H7 (cell line): ENCODE measurements at regions not wholly inside any gene's neighbourhood (a gene's known extent, or its start where the extent isn't known, plus 50 kb on each side); places are given as distances from the start of the nearest gene placed in this dataset.

ENCODE experiments used
- DNase-seq: peaks from one replicate; pipeline ENCODE4 v3.0.0; 2012
- H3K27me3 ChIP-seq: 2 replicates; pipeline ENCODE4 v1.6.0; 2011; ENCODE audit warnings: mild to moderate bottlenecking, low read length; ENCODE audit not compliant: control insufficient read depth, insufficient read depth
- H3K36me3 ChIP-seq: replicated peaks from 2 replicates; pipeline ENCODE4 v1.5.1; 2011; ENCODE audit warnings: low read length; ENCODE audit not compliant: control insufficient read depth, insufficient read depth
- H3K4me3 ChIP-seq: 2 replicates; pipeline ENCODE4 v1.5.1; 2011; ENCODE audit warnings: low read depth, mild to moderate bottlenecking, control low read depth, low read length, moderate library complexity; ENCODE audit not compliant: insufficient read depth

DNA sequence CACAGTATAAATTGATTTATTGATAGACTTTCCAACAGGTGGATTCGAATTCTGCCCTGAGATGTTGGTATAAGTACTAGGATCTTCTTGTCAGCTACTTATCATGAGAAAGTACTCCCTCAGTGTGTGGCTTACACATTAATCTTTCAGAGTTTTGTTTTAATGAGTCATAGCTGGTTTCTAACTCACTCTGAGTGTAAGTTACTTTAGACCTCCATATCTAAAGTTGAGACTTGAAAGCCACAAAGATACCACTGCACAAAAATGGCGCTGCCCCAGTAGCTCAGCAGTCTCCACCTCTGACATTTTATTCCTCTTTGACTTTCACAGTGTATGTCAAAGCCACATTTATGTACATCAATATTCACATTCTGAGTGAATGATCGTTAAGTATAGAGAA is 318.5 kb downstream of the ARAP2 start:
- no peaks in the 10 kb centered on the region for H3K36me3 ChIP-seq
- H3K27me3 ChIP-seq: no peaks in the 10 kb centered on the region
- DNase-seq: no peak
- H3K4me3 ChIP-seq: no peak overlapping the region

GRCh38 chr4:35926788-35927187 is 317.5 kb downstream of the ARAP2 start:
- H3K36me3 ChIP-seq: no peaks in the 10 kb centered on the region
- H3K4me3 ChIP-seq: no peak overlapping the region
- no peaks in the 10 kb centered on the region for H3K27me3 ChIP-seq
- DNase-seq: no peak

DNA sequence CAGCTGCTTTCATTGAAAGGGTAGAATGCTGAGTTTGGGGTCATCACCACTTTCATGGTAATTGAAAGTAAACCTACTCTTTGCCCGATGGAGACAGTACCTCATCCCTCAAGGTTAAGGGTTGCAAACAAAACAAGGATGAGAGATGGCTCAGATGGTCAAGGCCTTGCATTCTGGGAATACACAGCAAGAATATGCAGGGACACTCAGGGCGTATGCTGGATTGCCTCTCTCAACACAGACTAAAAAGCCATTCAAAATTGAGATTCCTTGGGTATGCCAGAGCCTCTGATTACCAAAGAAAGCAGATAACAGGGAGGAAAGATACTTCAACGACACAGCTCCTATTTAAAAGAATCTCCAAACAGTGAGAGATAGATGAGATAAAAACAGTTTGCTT is 310.4 kb downstream of the ARAP2 start:
- H3K4me3 ChIP-seq: no peak overlapping the region
- DNase-seq: no peak
- H3K27me3 ChIP-seq: no peaks in the 10 kb centered on the region
- no peaks in the 10 kb centered on the region for H3K36me3 ChIP-seq

DNA sequence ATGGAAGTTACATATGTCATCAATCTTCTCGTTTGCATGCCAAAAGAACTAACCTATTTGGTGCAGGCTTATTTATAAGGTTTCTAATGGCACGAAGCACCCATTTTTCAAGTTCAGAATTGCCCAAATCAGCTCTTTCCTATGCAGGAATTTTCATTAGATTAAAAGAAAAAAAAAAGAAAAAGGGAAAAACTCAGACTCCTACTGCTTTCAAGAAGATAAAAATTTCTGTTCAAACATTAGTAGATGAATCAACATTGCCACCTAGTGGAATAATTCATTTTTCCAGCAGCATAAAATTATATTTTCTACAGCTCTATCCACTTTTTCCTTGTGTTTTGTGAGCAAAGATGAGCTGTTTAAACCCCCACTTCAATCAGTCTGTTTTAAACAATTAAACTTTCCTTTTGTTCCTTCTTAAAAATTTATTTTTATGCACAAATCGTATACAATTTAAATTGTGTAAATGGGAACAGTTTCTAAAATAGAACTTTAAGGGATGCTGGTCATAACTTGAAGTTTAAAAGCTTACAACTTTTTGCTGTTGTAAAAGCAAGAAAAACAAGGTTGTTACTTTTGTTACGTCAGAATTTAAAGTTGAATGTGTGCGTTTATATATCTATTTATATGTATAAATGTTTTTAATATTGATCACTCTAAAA is 309.9 kb downstream of the ARAP2 start:
- Histone ChIP-seq H3K4me3 (no peak overlapping the region), H3K27me3 (no peaks in the 10 kb centered on the region), H3K36me3 (no peaks in the 10 kb centered on the region)
- no peak for DNase-seq

GRCh38 chr4:35938936-35939335 is 305.4 kb downstream of the ARAP2 start:
- no peaks in the 10 kb centered on the region for H3K27me3 ChIP-seq
- H3K4me3 ChIP-seq: no peak overlapping the region
- no peak for DNase-seq
- H3K36me3 ChIP-seq: no peaks in the 10 kb centered on the region

- H3K27me3 ChIP-seq: no peaks in the 10 kb centered on the region
- DNase-seq: no peak
These were observed 304.6 kb downstream of the ARAP2 start for GRCh38 chr4:35939751-35940150.

DNA sequence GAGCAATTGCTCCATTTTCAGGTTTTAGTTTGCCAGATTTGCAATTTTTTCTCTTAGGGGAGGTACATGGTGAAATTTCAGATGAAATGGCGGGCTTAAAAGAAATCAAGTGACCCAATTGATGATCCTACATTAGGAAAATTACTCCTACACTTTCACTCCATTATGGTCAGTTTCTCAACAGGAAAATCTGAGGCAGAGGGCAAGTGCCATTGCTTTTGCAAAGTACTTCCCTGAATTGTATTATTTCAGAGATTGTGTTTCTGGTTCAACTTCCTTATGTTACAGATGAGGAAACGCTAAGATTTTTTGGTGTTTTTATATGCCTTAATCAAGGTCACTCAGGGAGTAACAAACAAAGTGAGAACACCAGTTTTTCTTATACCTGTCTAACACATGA is 302.2 kb downstream of the ARAP2 start:
- H3K36me3 ChIP-seq: no peaks in the 10 kb centered on the region
- H3K27me3 ChIP-seq: no peaks in the 10 kb centered on the region
- no peak for DNase-seq
- H3K4me3 ChIP-seq: no peak overlapping the region

More at GRCh38 chr4:35939751-35940150, 304.6 kb downstream of the ARAP2 start:
- Histone ChIP-seq H3K4me3 (no peak overlapping the region), H3K36me3 (no peaks in the 10 kb centered on the region)

DNA sequence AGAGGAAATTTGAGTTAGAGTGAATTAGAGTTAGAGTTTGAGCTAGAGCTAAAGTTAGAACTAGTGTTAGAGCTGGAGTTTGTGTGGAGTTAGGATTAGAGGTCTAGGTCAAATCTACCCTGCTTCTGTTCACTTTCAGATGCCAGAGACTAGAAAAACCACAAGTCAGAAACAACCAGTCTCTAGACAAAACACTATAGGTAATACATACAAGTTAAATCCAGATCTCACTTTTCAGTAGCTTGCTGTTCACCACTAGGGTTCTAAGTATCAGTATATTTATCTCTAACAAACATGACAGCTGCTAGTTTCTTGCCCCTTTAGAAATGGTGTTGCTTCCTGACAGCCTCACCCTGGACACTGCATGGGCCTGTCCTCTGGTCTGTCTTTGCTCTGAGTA is 300.7 kb downstream of the ARAP2 start:
- Histone ChIP-seq H3K27me3 (no peaks in the 10 kb centered on the region), H3K4me3 (no peak overlapping the region), H3K36me3 (no peaks in the 10 kb centered on the region)
- no peak for DNase-seq

DNA sequence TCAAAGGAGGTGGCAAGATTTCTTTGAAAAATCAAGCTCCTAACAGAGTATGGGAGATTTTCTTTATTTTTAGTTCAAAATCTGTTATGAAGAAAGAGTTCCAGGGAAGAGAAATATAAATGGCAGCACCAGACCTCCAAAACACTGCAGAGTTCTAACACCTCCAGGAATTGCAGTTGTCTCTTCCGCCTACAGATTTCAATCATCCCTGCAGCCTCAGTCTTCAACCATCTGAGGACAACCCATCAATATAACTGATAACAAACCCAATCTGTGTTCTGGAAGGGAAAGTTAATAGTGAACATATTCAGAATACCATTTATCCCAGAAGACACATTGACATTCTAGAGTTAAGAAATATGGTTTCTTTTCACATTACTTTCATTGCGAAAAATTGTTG is 296.1 kb downstream of the ARAP2 start:
- no peaks in the 10 kb centered on the region for H3K27me3 ChIP-seq
- DNase-seq: no peak
- H3K36me3 ChIP-seq: no peaks in the 10 kb centered on the region
- H3K4me3 ChIP-seq: no peak overlapping the region

GRCh38 chr4:35950442-35950841 is 293.9 kb downstream of the ARAP2 start:
- Histone ChIP-seq H3K36me3 (no peaks in the 10 kb centered on the region), H3K27me3 (no peaks in the 10 kb centered on the region), H3K4me3 (no peak overlapping the region)
- no peak for DNase-seq

- Histone ChIP-seq H3K4me3 (no peak overlapping the region), H3K27me3 (no peaks in the 10 kb centered on the region), H3K36me3 (no peaks in the 10 kb centered on the region)
- no peak for DNase-seq
These were observed 291.6 kb downstream of the ARAP2 start for GRCh38 chr4:35952751-35953150.

DNA sequence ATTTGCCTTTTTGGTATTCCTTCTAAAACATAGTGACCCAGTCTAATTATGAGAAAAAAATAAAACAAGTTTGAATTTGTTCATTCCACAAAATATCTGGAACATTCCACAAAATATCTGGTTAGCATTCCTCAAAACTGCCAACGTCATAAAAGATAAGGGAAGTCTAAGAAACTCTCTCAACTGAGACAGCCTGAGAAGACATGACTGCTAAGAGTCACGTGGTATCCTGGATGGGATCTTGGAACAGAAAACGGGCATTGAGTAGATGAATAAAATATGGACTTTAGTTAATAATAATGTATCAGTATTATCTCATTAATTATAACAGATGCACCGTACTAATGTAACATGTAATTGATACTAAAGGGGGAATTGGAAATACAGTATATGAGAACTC is 280.9 kb downstream of the ARAP2 start:
- no peak for DNase-seq
- Histone ChIP-seq H3K4me3 (no peak overlapping the region), H3K36me3 (no peaks in the 10 kb centered on the region), H3K27me3 (no peaks in the 10 kb centered on the region)

GRCh38 chr4:35963974-35964515 is 280.3 kb downstream of the ARAP2 start:
- no peak for DNase-seq
- Histone ChIP-seq H3K36me3 (no peaks in the 10 kb centered on the region), H3K4me3 (no peak overlapping the region), H3K27me3 (no peaks in the 10 kb centered on the region)

- Histone ChIP-seq H3K36me3 (no peaks in the 10 kb centered on the region), H3K4me3 (no peak overlapping the region), H3K27me3 (no peaks in the 10 kb centered on the region)
- no peak for DNase-seq
These were observed 279.0 kb downstream of the ARAP2 start for GRCh38 chr4:35965300-35965699.

- no peaks in the 10 kb centered on the region for H3K27me3 ChIP-seq
- no peak for DNase-seq
- H3K4me3 ChIP-seq: no peak overlapping the region
- H3K36me3 ChIP-seq: no peaks in the 10 kb centered on the region
These were observed 277.7 kb downstream of the ARAP2 start for GRCh38 chr4:35966566-35966965.
